ENCODE measurements at regions not wholly inside any gene's neighbourhood (a gene's known extent, or its start where the extent isn't known, plus 50 kb on each side); places are given as distances from the start of the nearest gene placed in this dataset.

GRCh38 chr2:150555611-150556356, 68.3 kb upstream of the RND3 start:
- H3K4me3 Mint-ChIP-seq: no peak overlapping the region
- no peaks in the 10 kb centered on the region for H3K9me3 Mint-ChIP-seq
- no peaks in the 10 kb centered on the region for H3K27me3 Mint-ChIP-seq (ENCODE audit: low read depth)
- no peak overlapping the region for H3K27ac Mint-ChIP-seq
- no peaks in the 10 kb centered on the region for H3K36me3 Mint-ChIP-seq
- no peak for TF ChIP-seq CTCF (IDR thresholded peaks at IDR 0.05; ENCODE audit: unreplicated experiment)
- peaks cover 6% of the 10 kb centered on the region for H3K4me1 Mint-ChIP-seq
- no peak for DNase-seq (ENCODE audit: low spot score in 2 of 2, unreplicated experiment in 2 of 2)

GRCh38 chr2:150554046-150554445, 66.6 kb upstream of the RND3 start:
- TF ChIP-seq CTCF (IDR thresholded peaks at IDR 0.05; ENCODE audit: unreplicated experiment): no peak
- Mint-ChIP-seq H3K27me3 (ENCODE audit: low read depth) (no peaks in the 10 kb centered on the region), H3K27ac (no peak overlapping the region), H3K36me3 (no peaks in the 10 kb centered on the region), H3K9me3 (no peaks in the 10 kb centered on the region), H3K4me1 (peaks cover 6% of the 10 kb centered on the region), H3K4me3 (no peak overlapping the region)
- no peak for DNase-seq (ENCODE audit: low spot score in 2 of 2, unreplicated experiment in 2 of 2)

GRCh38 chr2:150552041-150552820, 64.8 kb upstream of the RND3 start:
- Mint-ChIP-seq H3K9me3 (no peaks in the 10 kb centered on the region), H3K36me3 (no peaks in the 10 kb centered on the region), H3K27ac (no peak overlapping the region), H3K4me3 (no peak overlapping the region), H3K4me1 (peaks cover 6% of the 10 kb centered on the region), H3K27me3 (ENCODE audit: low read depth) (no peaks in the 10 kb centered on the region)
- TF ChIP-seq CTCF (IDR thresholded peaks at IDR 0.05; ENCODE audit: unreplicated experiment): no peak
- DNase-seq (ENCODE audit: low spot score in 2 of 2, unreplicated experiment in 2 of 2): no peak

- no peak for TF ChIP-seq CTCF (IDR thresholded peaks at IDR 0.05; ENCODE audit: unreplicated experiment)
- H3K4me1 Mint-ChIP-seq: peaks cover 5% of the 10 kb centered on the region
- H3K36me3 Mint-ChIP-seq: no peaks in the 10 kb centered on the region
- no peaks in the 10 kb centered on the region for H3K9me3 Mint-ChIP-seq
- no peak overlapping the region for H3K4me3 Mint-ChIP-seq
- DNase-seq (ENCODE audit: low spot score in 2 of 2, unreplicated experiment in 2 of 2): no peak
- H3K27ac Mint-ChIP-seq: no peak overlapping the region
- no peaks in the 10 kb centered on the region for H3K27me3 Mint-ChIP-seq (ENCODE audit: low read depth)
These were observed 61.9 kb upstream of the RND3 start for GRCh38 chr2:150549381-150549780.

GRCh38 chr2:150548527-150548926, 61.1 kb upstream of the RND3 start:
- no peak for DNase-seq (ENCODE audit: low spot score in 2 of 2, unreplicated experiment in 2 of 2)
- no peaks in the 10 kb centered on the region for H3K36me3 Mint-ChIP-seq
- peaks cover 5% of the 10 kb centered on the region for H3K4me1 Mint-ChIP-seq
- H3K9me3 Mint-ChIP-seq: no peaks in the 10 kb centered on the region
- H3K27me3 Mint-ChIP-seq (ENCODE audit: low read depth): no peaks in the 10 kb centered on the region
- no peak overlapping the region for H3K27ac Mint-ChIP-seq
- H3K4me3 Mint-ChIP-seq: no peak overlapping the region
- no peak for TF ChIP-seq CTCF (IDR thresholded peaks at IDR 0.05; ENCODE audit: unreplicated experiment)

All from mesothelial cell of epicardium (in vitro differentiated cells).